Smooth muscle cell (in vitro differentiated cells): ENCODE measurements at regions not wholly inside any gene's neighbourhood (a gene's known extent, or its start where the extent isn't known, plus 50 kb on each side); places are given as distances from the start of the nearest gene placed in this dataset.

Source experiments
- DNase-seq: peaks from one replicate; lab custom pipeline; 2025; ENCODE audit not compliant: unreplicated experiment; lab: John Stamatoyannopoulos, UW
- H2AFZ ChIP-seq: fragments of 200-600 bp; sonication (generic); 2 replicates; pipeline ENCODE4 v1.6.0; 2016; ENCODE audit warnings: antibody characterized with exemption, low read depth, mild to moderate bottlenecking
- H3F3A ChIP-seq: fragments of 200-600 bp; sonication (generic); 2 replicates; pipeline ENCODE4 v1.6.0; 2017; ENCODE audit warnings: antibody characterized with exemption, low read depth
- H3K27ac ChIP-seq: fragments of 200-600 bp; sonication (generic); 2 replicates; pipeline ENCODE4 v1.5.1; 2016; ENCODE audit warnings: low read depth, mild to moderate bottlenecking
- H3K27me3 ChIP-seq: fragments of 200-600 bp; sonication (generic); 2 replicates; pipeline ENCODE4 v1.6.1; 2016; ENCODE audit warnings: low read depth, mild to moderate bottlenecking
- H3K36me3 ChIP-seq: fragments of 200-600 bp; sonication (generic); 2 replicates; pipeline ENCODE4 v1.5.1; 2016; ENCODE audit warnings: low read depth
- H3K4me1 ChIP-seq: fragments of 200-600 bp; sonication (generic); 2 replicates; pipeline ENCODE4 v1.5.1; 2016; ENCODE audit warnings: low read depth
- H3K4me2 ChIP-seq: fragments of 200-600 bp; sonication (generic); 2 replicates; pipeline ENCODE4 v1.6.0; 2016; ENCODE audit warnings: mild to moderate bottlenecking
- H3K4me3 ChIP-seq: fragments of 200-600 bp; sonication (generic); 2 replicates; pipeline ENCODE4 v1.5.1; 2016; ENCODE audit warnings: mild to moderate bottlenecking
- H3K79me2 ChIP-seq: fragments of 200-600 bp; sonication (generic); 2 replicates; pipeline ENCODE4 v1.6.0; 2016; ENCODE audit warnings: low read depth, mild to moderate bottlenecking
- H3K9ac ChIP-seq: fragments of 200-600 bp; sonication (generic); 2 replicates; pipeline ENCODE4 v1.6.0; 2016; ENCODE audit warnings: low read depth
- H3K9me3 ChIP-seq: fragments of 200-600 bp; sonication (generic); replicated peaks from 2 replicates; pipeline ENCODE4 v1.5.1; 2016; ENCODE audit warnings: low read depth
- H4K20me1 ChIP-seq: fragments of 200-600 bp; sonication (generic); 2 replicates; pipeline ENCODE4 v1.6.0; 2016; ENCODE audit warnings: low read depth
- CTCF ChIP-seq: fragments of 200-600 bp; sonication (generic); IDR thresholded peaks from 2 replicates; pipeline ENCODE4 v1.5.1; 2017; ENCODE audit warnings: borderline replicate concordance, mild to moderate bottlenecking, antibody characterized with exemption; ENCODE audit not compliant: insufficient read depth, poor library complexity, severe bottlenecking
- WGBS: methylation state at CpG from one replicate; pipeline ENCODE4 v1.1.7; 2016; ENCODE audit warnings: low lambda C conversion rate; 5-methylcytosine and 5-hydroxymethylcytosine counted together

- H3K9me3 ChIP-seq = no peaks in the 10 kb centered on the region
- no peak for DNase-seq
- TF ChIP-seq CTCF = no peak
- H3K9ac ChIP-seq = no peak overlapping the region
- no peak overlapping the region for H3K27ac ChIP-seq
- no peaks in the 10 kb centered on the region for H4K20me1 ChIP-seq
- no peaks in the 10 kb centered on the region for H3F3A ChIP-seq
- no peak overlapping the region for H3K4me2 ChIP-seq
- WGBS = 89% methylated on average over 7 of the region's 7 CpGs
- no peaks in the 10 kb centered on the region for H3K4me1 ChIP-seq
- no peaks in the 10 kb centered on the region for H3K79me2 ChIP-seq
- H3K27me3 ChIP-seq = no peaks in the 10 kb centered on the region
- no peak overlapping the region for H3K4me3 ChIP-seq
- H2AFZ ChIP-seq = no peak overlapping the region
- no peaks in the 10 kb centered on the region for H3K36me3 ChIP-seq
These were observed 109.5 kb upstream of the ZEB1 start for GRCh38 chr10:31209478-31209877.

- no peak overlapping the region for H3K9ac ChIP-seq
- 96% methylated on average over 7 of the region's 7 CpGs for WGBS
These were observed 108.8 kb upstream of the ZEB1 start for GRCh38 chr10:31210190-31210589.

GRCh38 chr10:31213959-31214358, 105.1 kb upstream of the ZEB1 start:
- Histone ChIP-seq H3K4me2 (no peak overlapping the region), H3K27ac (no peak overlapping the region)
- DNase-seq = no peak

More at GRCh38 chr10:31210190-31210589, 108.8 kb upstream of the ZEB1 start:
- Histone ChIP-seq H3K4me1 (no peaks in the 10 kb centered on the region), H3K79me2 (no peaks in the 10 kb centered on the region), H3K36me3 (no peaks in the 10 kb centered on the region), H4K20me1 (no peaks in the 10 kb centered on the region), H2AFZ (no peak overlapping the region), H3F3A (no peaks in the 10 kb centered on the region), H3K27ac (no peak overlapping the region), H3K4me3 (no peak overlapping the region), H3K9me3 (no peaks in the 10 kb centered on the region), H3K4me2 (no peak overlapping the region), H3K27me3 (no peaks in the 10 kb centered on the region)
- no peak for DNase-seq
- TF ChIP-seq CTCF = no peak

More at GRCh38 chr10:31213959-31214358, 105.1 kb upstream of the ZEB1 start:
- no peak overlapping the region for H3K4me3 ChIP-seq
- H3K4me1 ChIP-seq = no peaks in the 10 kb centered on the region
- H3K27me3 ChIP-seq = no peaks in the 10 kb centered on the region
- H3K36me3 ChIP-seq = no peaks in the 10 kb centered on the region
- no peaks in the 10 kb centered on the region for H3F3A ChIP-seq
- TF ChIP-seq CTCF = no peak
- no peak overlapping the region for H3K9ac ChIP-seq
- H3K9me3 ChIP-seq = no peaks in the 10 kb centered on the region
- H4K20me1 ChIP-seq = no peaks in the 10 kb centered on the region
- WGBS = 97% methylated on average over 1 of the region's 1 CpG
- no peaks in the 10 kb centered on the region for H3K79me2 ChIP-seq
- no peak overlapping the region for H2AFZ ChIP-seq
